SK-N-SH treated with all-trans-retinoic acid at 6 μM for 48 hours (cell line): ENCODE measurements at regions not wholly inside any gene's neighbourhood (a gene's known extent, or its start where the extent isn't known, plus 50 kb on each side); places are given as distances from the start of the nearest gene placed in this dataset.

Source experiments
- ATAC-seq: fragments of 200-7000 bp; cut with Tn5 transposase; 3 replicates; pipeline ENCODE4 v1.9.1; 2020; ENCODE audit warnings: mild to moderate bottlenecking, moderate library complexity
- ARNTL ChIP-seq: fragments of 450-650 bp; formaldehyde crosslinking; IDR thresholded peaks from 2 replicates; pipeline ENCODE4 v1.5.0; 2020; ENCODE audit warnings: low read depth, mild to moderate bottlenecking, moderate library complexity, borderline replicate concordance
- BACH2 ChIP-seq: fragments of 250-450 bp; sonication (Bioruptor Pico); IDR thresholded peaks from 2 replicates; pipeline ENCODE4 v1.9.0; 2021; ENCODE audit warnings: mild to moderate bottlenecking, borderline replicate concordance
- CSDC2 ChIP-seq: fragments of 250-450 bp; sonication (Bioruptor Pico); IDR thresholded peaks from 2 replicates; pipeline ENCODE4 v1.5.0; 2020; ENCODE audit warnings: mild to moderate bottlenecking, moderate library complexity
- ESRRG ChIP-seq: fragments of 250-450 bp; sonication (Bioruptor Pico); IDR thresholded peaks from 2 replicates; pipeline ENCODE4 v1.6.1; 2021; ENCODE audit warnings: mild to moderate bottlenecking
- GLIS3 ChIP-seq: fragments of 250-450 bp; sonication (Bioruptor Pico); IDR thresholded peaks from 2 replicates; pipeline ENCODE4 v1.5.0; 2020; ENCODE audit warnings: mild to moderate bottlenecking, moderate library complexity
- ISL1 ChIP-seq: fragments of 250-450 bp; sonication (Bioruptor Pico); IDR thresholded peaks from 2 replicates; pipeline ENCODE4 v2.1.2; 2022; ENCODE audit warnings: mild to moderate bottlenecking, moderate library complexity
- OSR1 ChIP-seq: fragments of 250-450 bp; sonication (Bioruptor Pico); IDR thresholded peaks from 2 replicates; pipeline ENCODE4 v1.8.0; 2022; ENCODE audit warnings: moderate library complexity, mild to moderate bottlenecking, inconsistent platforms
- PPARA ChIP-seq: fragments of 250-450 bp; sonication (Bioruptor Pico); IDR thresholded peaks from 2 replicates; pipeline ENCODE4 v1.5.0; 2020; ENCODE audit warnings: mild to moderate bottlenecking, borderline replicate concordance
- RARB ChIP-seq: fragments of 250-450 bp; sonication (Bioruptor Pico); IDR thresholded peaks from 2 replicates; pipeline ENCODE4 v1.8.0; 2021; ENCODE audit warnings: mild to moderate bottlenecking, moderate library complexity
- TCF4 ChIP-seq: fragments of 250-450 bp; sonication (Bioruptor Pico); IDR thresholded peaks from 2 replicates; pipeline ENCODE4 v1.8.0; 2021; ENCODE audit warnings: mild to moderate bottlenecking, moderate library complexity, borderline replicate concordance
- TOX ChIP-seq: fragments of 250-450 bp; sonication (Bioruptor Pico); IDR thresholded peaks from 2 replicates; pipeline ENCODE4 v1.8.0; 2021; ENCODE audit warnings: mild to moderate bottlenecking, moderate library complexity, borderline replicate concordance
- ZC3H10 ChIP-seq: fragments of 250-450 bp; sonication (Bioruptor Pico); IDR thresholded peaks from 2 replicates; pipeline ENCODE4 v1.5.1; 2021; ENCODE audit warnings: mild to moderate bottlenecking, moderate library complexity
- ZFP3 ChIP-seq: fragments of 250-450 bp; sonication (Bioruptor Pico); IDR thresholded peaks from 2 replicates; pipeline ENCODE4 v1.5.0; 2020; ENCODE audit warnings: mild to moderate bottlenecking, moderate library complexity
- ZFP30 ChIP-seq: fragments of 450-650 bp; formaldehyde crosslinking; IDR thresholded peaks from 2 replicates; pipeline ENCODE4 v1.5.0; 2022; ENCODE audit warnings: mild to moderate bottlenecking, moderate library complexity
- ZNF565 ChIP-seq: fragments of 450-650 bp; formaldehyde crosslinking; conservative IDR thresholded peaks from 2 replicates; pipeline ENCODE4 v1.5.0; 2020; ENCODE audit warnings: low read depth, mild to moderate bottlenecking, moderate library complexity
- ZNF70 ChIP-seq: fragments of 450-650 bp; formaldehyde crosslinking; IDR thresholded peaks from 2 replicates; pipeline ENCODE4 v1.5.0; 2020; ENCODE audit warnings: mild to moderate bottlenecking, moderate library complexity
- ZNF8 ChIP-seq: fragments of 450-650 bp; formaldehyde crosslinking; IDR thresholded peaks from 2 replicates; pipeline ENCODE4 v1.5.0; 2020; ENCODE audit warnings: mild to moderate bottlenecking, moderate library complexity
- TF ChIP-seq, protein P1 (sequence below): fragments of 250-450 bp; sonication (Bioruptor Pico); IDR thresholded peaks from 2 replicates; pipeline ENCODE4 v1.5.1; 2020; ENCODE audit warnings: low read depth, mild to moderate bottlenecking, moderate library complexity
- TF ChIP-seq, protein P2 (sequence below): fragments of 250-450 bp; sonication (Bioruptor Pico); IDR thresholded peaks from 2 replicates; pipeline ENCODE4 v1.5.1; 2021; ENCODE audit warnings: mild to moderate bottlenecking, moderate library complexity
- TF ChIP-seq, protein P3 (sequence below): fragments of 250-450 bp; sonication (Bioruptor Pico); IDR thresholded peaks from 2 replicates; pipeline ENCODE4 v1.8.0; 2020; ENCODE audit warnings: mild to moderate bottlenecking, moderate library complexity, borderline replicate concordance

DNA sequence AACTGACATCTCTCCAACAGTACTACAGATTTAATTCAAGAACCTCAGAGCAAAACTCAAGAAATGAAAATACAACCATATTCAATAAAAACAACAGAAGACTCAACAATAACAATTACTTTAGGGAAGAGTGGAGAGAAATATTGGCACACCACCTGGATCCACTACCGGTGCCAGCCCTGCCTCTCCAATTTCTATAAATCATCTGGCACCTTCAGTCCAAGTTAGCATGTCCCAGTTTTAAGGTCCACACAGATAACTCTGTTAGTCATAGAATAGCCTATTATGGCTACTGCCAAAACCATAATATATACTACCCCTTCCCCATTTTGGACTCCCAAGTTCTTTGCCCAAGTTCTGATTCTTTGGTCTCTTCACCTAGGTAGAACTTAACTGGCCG lies 69.9 kb upstream of the PSMA6 start:
- TF ChIP-seq TOX (CRISPR knock-in tag) (no peak), ZNF565 (no peak), ZFP30 (no peak), ZC3H10 (CRISPR knock-in tag) (no peak), OSR1 (CRISPR knock-in tag) (no peak), ZFP3 (CRISPR knock-in tag) (no peak), BACH2 (CRISPR knock-in tag) (no peak), ZNF8 (CRISPR knock-in tag) (no peak), PPARA (CRISPR knock-in tag) (no peak), CSDC2 (CRISPR knock-in tag) (no peak), ISL1 (no peak)
- no peak for ATAC-seq

DNA sequence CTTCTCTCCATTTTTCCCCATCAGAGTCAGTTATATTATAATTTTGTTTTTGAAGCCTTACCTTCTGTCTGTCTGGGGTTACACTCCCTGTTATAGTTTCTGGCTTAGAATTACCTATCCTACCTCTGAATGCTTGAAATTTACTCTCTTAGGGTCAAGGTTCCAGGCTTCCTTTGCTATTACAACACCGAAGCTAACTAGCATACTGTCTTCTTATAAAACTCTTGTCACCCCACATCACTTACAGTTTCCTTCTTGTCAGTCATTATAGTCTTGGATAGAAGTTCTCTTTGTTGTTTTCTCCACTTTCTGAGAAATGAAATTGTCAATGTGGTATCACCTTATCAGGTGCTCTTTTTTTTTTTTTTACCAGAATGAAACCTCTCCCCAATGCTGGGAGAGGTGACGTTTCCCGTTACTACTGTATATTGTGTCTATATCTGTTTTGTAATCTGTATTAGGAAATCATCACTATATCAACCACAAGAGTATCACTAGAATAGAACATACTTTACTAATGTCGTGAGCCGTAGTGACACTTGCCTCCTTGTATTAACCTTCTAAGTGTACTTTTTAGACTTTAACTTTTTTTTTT lies 69.2 kb upstream of the PSMA6 start:
- TF ChIP-seq RARB (CRISPR knock-in tag), result no peak
- TF ChIP-seq, all 23 proteins: peak for 0
- ATAC-seq, result no peak

DNA sequence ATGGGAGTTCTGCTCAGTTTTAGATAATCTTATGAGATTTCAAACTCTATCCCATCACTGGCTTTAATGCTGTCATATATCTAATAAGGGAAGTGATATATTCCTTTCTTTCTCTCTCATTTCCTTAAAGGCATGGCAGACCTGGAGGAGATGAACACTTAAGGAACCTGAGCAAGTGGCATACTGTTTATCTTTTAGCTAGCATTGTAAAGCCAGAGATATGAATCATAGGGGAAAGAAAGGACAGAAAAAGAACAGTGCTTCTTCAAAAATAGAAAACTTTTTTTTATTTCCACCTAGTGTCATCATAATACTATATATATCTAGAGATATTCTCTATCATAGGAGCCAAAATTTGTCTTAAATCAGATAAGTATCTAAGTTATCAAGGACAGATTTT lies 68.3 kb upstream of the PSMA6 start:
- ATAC-seq, result no peak; the same call in 2 of the 3 replicates
- TF ChIP-seq ARNTL, result no peak
- TF ChIP-seq ZC3H10 (CRISPR knock-in tag), result no peak
- TF ChIP-seq ISL1, result no peak
- no peak for TF ChIP-seq OSR1 (CRISPR knock-in tag)
- no peak for TF ChIP-seq ZNF8 (CRISPR knock-in tag)
- no peak for TF ChIP-seq TCF4 (CRISPR knock-in tag)
- no peak for TF ChIP-seq CSDC2 (CRISPR knock-in tag)
- TF ChIP-seq, protein P1, sequence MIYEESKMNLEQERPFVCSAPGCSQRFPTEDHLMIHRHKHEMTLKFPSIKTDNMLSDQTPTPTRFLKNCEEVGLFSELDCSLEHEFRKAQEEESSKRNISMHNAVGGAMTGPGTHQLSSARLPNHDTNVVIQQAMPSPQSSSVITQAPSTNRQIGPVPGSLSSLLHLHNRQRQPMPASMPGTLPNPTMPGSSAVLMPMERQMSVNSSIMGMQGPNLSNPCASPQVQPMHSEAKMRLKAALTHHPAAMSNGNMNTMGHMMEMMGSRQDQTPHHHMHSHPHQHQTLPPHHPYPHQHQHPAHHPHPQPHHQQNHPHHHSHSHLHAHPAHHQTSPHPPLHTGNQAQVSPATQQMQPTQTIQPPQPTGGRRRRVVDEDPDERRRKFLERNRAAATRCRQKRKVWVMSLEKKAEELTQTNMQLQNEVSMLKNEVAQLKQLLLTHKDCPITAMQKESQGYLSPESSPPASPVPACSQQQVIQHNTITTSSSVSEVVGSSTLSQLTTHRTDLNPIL (CRISPR knock-in tag), result no peak
- no peak for TF ChIP-seq ZFP3 (CRISPR knock-in tag)
- TF ChIP-seq ESRRG (CRISPR knock-in tag), result no peak
- TF ChIP-seq, protein P2, sequence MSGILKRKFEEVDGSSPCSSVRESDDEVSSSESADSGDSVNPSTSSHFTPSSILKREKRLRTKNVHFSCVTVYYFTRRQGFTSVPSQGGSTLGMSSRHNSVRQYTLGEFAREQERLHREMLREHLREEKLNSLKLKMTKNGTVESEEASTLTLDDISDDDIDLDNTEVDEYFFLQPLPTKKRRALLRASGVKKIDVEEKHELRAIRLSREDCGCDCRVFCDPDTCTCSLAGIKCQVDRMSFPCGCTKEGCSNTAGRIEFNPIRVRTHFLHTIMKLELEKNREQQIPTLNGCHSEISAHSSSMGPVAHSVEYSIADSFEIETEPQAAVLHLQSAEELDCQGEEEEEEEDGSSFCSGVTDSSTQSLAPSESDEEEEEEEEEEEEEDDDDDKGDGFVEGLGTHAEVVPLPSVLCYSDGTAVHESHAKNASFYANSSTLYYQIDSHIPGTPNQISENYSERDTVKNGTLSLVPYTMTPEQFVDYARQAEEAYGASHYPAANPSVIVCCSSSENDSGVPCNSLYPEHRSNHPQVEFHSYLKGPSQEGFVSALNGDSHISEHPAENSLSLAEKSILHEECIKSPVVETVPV (CRISPR knock-in tag), result no peak
- TF ChIP-seq, protein P3, sequence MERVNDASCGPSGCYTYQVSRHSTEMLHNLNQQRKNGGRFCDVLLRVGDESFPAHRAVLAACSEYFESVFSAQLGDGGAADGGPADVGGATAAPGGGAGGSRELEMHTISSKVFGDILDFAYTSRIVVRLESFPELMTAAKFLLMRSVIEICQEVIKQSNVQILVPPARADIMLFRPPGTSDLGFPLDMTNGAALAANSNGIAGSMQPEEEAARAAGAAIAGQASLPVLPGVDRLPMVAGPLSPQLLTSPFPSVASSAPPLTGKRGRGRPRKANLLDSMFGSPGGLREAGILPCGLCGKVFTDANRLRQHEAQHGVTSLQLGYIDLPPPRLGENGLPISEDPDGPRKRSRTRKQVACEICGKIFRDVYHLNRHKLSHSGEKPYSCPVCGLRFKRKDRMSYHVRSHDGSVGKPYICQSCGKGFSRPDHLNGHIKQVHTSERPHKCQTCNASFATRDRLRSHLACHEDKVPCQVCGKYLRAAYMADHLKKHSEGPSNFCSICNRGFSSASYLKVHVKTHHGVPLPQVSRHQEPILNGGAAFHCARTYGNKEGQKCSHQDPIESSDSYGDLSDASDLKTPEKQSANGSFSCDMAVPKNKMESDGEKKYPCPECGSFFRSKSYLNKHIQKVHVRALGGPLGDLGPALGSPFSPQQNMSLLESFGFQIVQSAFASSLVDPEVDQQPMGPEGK, result no peak
- no peak for TF ChIP-seq GLIS3 (CRISPR knock-in tag)
- TF ChIP-seq ZFP30, result no peak
- no peak for TF ChIP-seq ZNF70 (CRISPR knock-in tag)

DNA sequence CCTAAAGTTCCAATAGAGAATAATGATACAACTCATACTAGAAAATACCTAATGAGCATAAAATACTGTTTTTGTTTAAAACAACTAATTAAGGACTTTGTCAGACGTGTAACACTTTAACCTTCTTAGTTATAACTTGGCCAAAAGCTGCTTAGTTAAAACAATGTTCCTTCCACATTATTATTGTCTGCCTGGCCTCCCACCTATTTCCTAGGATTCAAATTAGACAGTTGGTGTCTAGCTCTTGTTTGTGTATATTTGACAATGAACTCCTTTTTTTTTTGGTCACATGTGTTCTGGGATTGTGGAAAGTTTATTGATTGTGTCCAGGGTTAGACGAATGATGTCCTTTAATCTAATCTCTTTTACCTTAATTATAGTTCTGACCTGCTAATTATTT lies 67.6 kb upstream of the PSMA6 start:
- ATAC-seq, result no peak
- TF ChIP-seq TCF4 (CRISPR knock-in tag) (no peak), TOX (CRISPR knock-in tag) (no peak), ZFP30 (no peak), ZFP3 (CRISPR knock-in tag) (no peak), ZNF565 (no peak), ARNTL (no peak)
- TF ChIP-seq, protein P1 (CRISPR knock-in tag), result no peak
- TF ChIP-seq, protein P2 (CRISPR knock-in tag), result no peak
